ENCODE measurements at regions not wholly inside any gene's neighbourhood (a gene's known extent, or its start where the extent isn't known, plus 50 kb on each side); places are given as distances from the start of the nearest gene placed in this dataset.
"Not testable (repeated sequence)": the region's sequence is repeated elsewhere in the genome, so short reads cannot be mapped to it uniquely, and the experiment has no call there.

DNA sequence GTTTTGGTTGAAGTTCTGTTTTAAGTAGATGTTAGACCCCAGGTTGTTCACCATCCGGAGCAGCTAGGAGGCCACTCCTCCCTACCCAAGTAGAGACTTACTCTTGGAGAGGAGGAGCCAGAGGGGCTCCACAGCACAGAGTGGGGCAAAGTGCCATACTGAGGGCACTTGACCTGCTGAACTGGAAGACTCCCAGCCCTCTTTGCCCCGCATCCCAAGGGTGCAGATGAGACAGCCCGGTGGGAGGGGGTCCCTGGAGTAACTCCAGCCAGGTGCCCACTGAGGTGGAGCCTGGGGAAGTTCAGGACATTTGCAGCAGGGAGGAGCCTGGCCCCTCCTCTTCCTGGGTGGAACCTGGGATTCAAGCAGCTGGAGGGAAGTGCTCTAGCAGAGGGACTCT is 102.1 kb upstream of the GPR6 start:
- DNase-seq = no peak

DNA sequence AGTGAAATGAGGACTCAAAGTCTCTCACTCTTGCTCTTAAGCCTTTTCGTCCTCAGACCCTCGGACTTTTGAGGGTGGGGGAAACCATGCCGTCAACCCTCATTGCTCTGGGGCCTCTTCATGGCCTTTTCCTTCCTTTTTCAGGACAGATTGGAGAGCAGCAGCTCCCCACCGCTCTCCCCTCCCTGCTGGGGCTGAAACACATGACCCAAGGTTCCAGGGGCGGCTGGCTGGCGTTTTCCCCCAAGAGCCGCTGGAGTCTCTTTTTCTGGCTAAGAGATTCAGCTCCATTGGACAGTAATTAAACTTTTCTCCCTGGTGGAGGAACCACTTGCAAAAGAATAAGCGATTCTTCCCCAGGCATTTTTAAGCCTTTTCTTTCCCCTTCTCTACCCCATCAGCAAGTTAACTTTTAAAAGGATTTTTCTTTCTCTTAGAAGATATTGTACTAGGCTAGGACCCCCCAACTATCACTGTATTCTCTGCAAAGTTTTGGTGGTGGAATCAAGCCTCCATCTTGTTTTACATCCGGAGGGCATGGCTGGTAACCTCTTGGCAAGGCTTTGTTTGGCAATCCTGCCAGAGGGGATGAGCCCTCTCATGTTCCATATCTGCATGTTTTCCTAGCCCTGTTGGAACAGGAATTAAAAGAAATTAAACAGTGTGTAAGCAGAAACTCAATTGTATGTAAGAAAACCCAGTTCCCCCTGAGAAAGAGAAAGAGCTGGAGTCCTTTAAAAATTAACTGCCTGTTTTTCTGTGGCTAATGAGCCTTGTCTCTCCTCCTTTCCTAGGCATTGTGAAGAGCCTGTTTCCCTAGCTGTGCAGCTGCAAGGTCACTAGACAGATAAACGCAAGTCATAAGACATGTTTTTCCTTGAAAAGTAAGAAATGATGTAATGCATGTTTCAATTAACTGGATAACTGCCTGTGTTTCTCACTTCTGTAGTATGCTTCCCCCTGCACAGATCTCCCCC is 100.8 kb upstream of the GPR6 start:
- DNase-seq = peak; percentile 67

DNA sequence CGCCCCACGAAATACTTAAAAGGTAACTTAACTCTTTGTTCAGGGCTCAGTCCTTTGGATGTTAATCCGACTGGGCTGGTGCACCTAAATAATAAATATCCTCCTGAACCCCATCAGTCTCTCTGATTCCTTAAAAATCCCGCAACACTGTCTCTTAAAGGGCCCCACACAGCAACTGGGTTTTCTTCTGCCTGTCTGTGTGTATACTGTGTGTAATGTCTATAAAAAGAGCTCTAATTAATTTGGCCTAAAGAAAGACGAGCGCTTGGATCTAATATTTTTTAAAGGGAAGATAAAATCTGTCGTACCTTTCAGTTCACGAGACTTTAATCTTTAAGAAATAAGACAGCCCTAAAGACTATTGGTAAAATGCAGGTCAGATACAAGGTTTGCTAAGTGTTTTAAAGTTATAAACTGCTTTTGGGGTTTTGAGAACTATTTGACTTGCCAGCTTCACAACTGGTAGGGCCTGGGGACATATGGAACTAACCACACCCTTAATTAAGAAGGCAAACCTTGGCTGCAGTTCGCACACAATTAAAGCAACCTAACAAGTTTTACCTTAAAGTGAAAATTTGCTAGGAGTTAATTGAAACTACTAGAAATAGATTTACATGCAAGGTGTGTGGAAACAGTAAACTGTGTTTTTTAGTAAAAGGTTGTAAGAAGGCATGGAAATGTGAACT is 100.0 kb upstream of the GPR6 start:
- DNase-seq = not testable (repeated sequence)

DNA sequence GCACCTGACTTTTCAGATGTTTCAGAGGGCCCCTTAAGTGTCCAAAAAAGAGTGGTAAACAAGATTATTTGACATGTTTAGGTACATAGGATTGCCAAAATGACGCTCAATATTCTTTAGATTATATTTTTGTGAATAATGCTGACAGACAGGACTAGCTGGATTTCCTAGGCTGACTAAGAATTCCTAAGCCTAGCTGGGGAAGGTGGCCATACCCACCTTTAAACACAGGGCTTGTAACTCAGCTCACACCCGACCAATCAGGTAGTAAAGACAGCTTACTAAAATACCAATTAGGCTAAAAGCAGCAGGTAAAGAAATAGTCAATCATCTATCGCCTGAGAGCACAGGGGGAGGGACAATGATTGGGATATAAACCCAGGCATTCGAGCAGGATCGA is 99.0 kb upstream of the GPR6 start:
- DNase-seq = not testable (repeated sequence)

DNA sequence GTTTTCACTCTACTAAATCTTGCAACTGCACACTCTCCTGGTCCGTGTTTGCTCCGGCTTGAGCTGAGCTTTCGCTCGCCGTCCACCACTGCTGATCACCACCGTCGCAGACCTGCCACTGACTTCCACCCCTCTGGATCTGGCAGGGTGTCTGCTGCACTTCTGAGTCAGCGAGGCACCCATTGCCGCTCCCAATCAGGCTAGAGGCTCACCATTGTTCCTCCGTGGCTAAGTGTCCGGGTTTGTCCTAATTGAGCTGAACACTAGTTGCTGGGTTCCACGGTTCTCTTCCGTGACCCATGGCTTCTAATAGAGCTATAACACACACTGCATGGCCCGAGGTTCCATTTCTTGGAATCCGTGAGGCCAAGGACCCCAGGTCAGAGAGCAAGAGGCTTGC is 98.6 kb upstream of the GPR6 start:
- DNase-seq = no peak

DNA sequence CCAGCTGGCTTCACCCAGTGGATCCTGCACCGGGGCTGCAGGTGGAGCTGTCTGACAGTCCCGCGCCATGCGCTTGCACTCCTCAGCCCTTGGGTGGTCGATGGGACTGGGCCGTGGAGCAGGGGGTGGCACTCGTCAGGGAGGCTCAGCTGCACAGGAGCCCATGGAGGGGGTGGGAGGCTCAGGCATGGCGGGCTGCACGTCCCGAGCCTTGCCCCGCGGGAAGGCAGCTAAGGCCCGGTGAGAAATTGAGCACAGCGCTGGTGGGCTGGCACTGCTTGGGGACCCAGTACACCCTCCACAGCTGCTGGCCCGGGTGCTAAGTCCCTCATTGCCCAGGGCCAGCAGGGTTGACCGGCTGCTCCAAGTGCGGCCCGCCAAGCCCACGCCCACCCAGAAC is 97.0 kb upstream of the GPR6 start:
- DNase-seq = not testable (repeated sequence)

DNA sequence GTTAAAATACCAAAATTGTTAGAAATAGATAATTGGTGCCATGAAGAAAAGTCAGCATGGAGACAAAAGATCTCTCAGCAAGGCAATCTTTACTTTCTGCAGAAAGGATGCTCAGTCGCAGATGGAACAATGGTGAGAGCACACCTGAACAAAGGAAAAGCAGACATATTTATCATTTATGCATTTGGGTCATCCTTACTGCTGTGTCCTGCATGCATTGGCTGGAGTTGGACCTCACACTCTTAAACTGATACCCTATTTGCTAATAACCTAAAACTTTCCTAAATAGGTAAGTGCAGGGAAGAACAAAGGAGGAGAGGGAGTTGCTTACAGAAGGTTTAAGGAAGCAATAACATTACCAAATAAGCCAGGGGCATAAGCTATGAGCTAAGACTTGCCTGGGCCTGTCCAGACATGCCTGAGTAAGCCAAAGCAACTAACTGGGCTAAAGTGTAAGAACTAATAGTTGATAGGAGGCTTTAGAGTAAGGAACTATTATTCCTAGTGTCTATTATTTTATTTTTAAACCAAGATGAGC is 96.1 kb upstream of the GPR6 start:
- DNase-seq = not testable (repeated sequence)

DNA sequence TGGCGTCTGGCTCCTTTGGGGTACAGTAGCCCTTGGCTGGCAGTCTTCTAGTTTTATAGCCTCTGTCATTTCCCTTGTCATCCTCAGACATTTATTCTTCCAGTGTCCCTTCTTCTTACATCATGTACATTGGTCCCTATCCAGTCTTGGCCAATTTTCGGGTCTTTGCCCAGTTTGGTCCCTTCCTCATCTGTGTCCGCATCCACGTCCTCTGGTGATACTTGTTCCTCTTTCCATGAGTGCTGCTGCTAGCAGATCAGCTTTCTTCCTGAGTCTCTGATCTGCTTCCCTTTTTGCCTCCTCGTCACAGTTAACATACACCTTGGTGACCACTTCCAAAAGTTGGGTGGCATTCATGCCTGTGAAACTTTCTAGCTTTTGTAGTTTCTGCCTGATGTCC is 86.2 kb upstream of the GPR6 start:
- DNase-seq = no peak

DNA sequence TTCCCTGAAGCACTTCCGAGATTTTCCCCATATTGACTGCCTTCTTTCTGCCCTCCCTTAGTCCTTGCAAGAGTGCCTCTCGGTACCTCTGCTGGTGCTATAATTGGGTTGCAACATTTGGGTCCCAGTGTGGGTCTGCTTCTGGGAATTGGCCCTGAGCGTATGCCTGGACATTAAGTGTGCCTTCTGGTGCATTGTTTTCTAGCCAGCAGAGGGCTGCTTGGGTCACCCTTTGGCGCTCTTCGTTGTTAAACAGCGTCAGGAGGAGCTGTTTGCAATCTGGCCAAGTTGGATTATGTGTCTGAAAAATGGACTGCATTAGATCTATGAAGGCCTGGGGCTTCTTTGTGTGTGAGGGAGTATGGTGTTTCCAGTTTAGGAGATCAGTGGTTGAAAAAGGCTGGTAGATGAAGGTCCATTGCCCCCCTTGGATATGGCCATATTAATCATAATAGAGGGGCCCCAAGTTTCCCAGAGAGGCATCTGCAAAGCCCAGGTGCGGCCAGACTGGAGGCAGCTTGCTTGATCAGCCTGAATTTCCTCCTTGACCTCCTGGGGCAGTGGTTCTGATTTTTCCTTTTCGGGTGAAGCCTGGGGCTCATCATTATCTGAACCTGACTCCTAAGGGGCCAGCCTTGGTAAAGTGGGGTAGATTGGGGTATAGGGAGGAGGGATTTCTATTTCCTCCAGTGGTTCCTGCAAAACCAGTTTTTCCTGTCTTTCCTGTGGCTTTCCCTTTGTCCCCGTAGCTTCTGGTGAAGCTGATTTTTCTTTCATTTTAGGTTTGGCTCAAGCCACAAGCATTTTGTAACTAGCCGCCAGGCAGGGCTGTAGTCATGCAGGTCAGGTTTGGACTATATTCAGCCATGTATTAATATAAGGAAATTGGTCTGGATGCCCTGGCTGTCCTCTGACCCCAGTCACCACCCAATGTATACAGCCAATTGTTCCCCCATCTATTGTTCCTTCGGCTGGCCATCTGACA is 85.4 kb upstream of the GPR6 start:
- DNase-seq = peak; percentile 84

DNA sequence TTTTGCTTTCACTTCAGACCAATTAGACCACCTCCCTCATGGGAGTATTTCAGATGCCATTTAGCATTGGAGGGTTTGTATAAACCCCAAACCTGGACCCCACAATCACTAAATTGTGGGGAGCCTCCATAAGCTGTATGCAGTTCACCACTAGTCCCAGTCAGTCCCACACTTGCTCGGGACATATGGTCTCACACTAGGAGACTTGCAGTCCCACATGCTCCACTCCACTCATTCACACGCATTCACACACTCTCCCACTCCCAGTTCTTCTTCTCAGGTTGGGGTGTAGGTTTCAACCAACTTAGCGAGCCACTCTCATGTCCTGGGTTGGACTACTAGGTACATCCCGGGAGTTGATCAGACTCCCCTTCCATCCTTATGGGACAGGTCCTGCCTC is 84.5 kb upstream of the GPR6 start:
- DNase-seq = no peak

DNA sequence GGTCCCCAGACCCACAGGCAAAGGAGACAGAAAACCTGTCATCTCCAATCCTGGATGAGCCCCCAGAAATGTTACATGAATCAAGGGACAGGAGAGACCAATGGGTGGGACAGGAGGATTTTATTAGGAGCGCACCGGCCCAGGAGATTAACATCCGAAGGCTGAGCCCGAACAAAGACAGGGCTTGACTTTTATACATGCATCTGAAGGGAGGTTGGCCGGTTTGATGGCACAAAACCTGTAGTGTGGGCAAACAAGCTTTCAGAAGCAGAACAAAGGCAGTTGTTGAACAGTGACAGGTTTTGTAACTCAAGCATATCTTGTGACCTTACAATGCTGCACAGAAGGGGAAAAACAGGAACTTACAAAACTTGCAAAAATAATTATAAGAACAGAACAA is 83.9 kb upstream of the GPR6 start:
- DNase-seq = no peak

DNA sequence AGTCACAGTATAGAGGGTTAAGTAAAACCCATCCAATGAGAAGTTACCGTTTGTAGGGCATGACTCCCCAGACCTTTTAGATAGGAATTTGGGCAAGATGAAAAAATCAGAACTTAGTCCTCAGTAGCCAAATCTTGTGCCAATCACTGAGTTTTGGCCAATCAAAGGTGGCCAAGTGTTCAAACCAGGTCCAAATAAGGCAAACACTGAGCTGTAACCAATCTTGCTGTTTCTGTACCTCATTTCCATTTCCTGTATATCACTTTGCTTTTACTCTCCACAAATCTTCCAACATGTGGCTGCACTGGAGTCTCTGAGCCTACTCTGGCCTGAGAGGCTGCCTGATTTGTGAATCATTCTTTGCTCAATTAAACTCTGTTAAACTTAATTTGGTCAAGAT is 81.8 kb upstream of the GPR6 start:
- DNase-seq = no peak

DNA sequence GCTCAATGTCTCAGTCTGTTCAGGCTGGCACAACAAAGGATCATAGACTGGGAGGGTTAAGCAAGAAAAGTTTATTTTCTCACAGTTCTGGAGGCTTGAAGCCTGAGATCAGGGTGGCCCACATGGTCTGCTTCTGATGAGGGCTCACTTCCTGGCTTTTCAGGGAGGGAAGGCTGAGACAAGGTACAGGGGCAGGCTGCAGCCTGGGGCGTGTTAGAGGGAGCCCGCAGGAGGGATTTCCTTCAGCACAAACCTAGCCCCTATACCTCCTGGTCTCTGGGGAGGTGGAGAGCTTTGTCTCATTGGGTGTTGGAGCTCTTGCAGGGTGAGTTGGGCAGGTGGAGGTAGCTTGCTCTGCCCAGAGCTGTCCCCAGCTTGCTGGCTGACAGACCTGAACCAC is 81.1 kb upstream of the GPR6 start:
- no peak for DNase-seq

DNA sequence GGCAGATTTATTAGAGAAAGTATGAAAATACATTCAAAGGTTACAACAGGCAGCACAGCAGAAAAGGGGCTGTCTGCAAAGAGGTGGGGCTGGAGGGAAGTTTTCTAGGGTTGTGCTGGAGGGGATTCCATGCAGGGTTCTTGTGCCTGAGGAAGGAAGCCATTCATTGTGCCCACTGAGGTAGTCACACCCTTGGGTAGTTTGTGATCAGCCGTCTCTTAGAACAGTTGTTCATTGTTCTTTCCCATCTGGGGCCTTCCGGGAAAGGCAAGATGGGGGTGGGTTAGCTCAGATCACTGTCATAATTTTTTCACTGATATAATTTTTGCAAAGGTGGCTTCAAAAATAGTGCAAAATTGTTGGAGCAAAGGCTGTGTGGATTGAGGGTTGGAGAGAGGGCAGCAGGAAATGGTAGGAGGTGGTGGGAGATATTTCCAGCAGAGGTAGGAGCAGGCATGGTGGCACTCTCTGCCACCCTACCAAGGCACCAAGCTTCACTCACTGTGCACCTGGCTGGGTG is 80.5 kb upstream of the GPR6 start:
- DNase-seq = no peak

DNA sequence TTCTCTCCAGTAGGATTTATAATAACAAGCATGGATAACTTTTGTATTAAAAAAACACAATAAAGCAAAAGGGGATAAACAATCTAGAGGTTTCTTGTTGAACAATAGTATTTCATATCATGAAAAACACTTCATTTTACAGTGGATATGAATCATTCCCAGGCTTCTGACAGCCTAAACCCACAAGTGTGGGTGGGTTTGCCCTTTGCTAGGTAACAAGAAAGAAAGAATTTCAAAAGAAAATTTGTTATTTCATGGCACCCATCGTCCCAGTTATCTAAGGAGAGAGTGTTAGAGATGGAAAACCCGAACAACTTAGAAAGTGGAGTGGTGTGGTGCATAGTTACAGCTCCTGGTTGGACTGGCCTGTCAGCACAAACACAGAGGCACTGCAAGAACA is 76.1 kb upstream of the GPR6 start:
- DNase-seq = no peak

DNA sequence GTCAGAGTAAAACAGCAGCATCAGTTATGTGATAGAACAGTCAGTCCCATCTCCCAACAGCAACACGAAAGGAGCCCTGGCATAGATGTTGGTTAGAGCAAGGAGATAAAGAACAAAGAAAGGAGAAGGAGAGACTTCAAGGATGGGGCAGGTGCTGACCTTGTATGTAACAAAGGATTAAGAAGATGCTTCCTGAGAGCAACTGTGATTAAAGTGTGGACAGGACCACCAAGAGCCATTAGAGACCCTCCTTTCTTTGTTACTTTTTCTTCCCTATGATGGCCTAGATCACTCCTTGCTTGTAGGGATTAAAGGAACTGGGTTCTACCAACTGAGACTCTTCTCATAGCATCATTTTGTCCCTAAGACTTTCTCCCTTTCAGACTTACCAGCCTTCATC is 75.2 kb upstream of the GPR6 start:
- no peak for DNase-seq

DNA sequence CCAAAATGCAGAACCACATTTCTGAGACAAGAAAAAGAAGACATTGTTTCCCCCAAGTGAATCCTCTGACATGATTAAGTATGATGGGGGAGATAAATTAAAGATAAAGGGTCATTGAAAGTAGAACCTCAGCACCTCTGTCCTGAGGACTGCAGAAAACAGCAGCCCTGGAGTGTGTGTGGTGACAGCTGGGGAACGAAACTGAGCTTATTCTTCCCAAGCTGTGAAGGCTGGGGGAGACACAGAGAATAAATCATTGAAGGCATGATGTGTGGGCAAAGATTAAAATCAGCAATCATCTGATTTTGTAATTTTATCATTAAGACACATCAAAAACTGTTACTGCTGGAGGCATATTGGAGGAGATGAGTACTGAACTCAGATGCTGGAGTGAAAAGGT is 67.5 kb upstream of the GPR6 start:
- no peak for DNase-seq

DNA sequence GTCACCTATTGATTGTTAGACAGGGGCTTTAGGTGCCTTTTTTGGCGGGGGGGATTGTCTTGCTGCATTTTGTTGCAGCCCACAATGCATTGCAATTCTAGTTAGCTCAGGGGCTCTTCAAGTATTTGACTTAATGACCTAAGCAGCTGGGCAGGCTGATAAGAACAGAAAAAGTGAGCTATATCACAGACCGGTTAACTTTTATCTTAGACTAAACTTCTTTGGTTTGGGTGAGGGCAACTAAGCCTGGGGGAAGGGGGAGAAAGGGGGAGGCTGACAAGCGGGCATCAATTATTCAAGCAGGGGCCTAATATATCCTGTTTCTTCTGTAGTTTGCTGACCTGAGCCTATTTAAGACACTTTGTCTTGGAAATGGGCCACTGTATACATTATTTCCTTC is 66.0 kb upstream of the GPR6 start:
- no peak for DNase-seq

DNA sequence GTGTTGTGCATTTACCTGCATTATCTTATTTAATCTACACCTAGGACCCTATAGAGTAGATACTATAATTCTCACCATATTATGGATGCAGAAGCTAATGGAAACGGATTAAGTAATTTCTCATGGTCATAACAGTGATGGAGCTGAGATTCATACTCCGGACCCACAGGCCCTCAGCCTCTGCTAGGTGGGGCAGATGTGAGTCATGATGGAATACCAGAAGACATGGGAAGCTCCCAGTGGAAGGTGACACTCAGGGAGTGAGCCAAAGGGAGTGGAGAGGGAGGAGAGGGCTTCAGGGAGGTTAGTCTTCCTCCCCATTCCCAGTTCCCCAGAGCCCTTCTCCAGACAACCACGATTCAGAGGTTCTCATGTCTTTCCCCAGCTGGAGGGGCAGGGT is 65.2 kb upstream of the GPR6 start:
- no peak for DNase-seq

DNA sequence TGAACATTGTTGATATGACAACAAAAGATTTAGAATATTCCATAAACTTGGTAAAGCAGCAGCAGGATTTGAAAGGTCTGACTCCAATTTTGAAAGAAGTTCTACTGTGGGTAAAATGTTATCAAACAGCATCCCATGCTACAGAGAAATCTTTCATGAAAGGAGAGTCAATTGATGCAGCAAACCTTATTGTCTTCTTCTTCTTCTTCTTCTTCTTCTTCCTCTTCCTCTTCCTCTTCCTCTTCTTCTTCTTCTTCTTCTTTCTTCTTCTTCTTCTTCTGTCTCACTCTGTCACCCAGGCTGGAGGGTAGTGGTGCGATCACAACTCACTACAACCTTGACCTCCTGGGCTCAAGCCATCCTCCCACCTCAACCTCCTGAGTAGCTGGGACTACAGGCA is 62.4 kb upstream of the GPR6 start:
- DNase-seq = not testable (repeated sequence)

DNA sequence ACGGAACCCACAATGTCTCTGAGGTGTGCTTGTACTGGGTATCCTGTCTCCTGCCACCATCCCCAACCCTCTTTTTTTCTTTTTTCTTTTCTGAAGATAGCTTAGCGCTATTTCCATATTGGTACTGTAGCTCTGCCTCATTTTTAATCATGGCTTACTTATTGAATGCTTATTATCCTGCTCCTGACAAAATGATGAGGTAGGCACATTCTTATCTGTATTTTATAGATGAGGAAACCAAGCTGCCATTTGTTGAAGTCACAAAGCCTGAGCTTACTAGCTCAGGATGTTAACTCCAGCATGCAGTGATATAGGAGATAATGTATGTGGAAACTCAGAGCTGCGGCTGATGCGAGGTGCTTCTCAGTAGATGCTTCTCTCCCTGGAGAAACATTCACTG is 61.4 kb upstream of the GPR6 start:
- DNase-seq = no peak

DNA sequence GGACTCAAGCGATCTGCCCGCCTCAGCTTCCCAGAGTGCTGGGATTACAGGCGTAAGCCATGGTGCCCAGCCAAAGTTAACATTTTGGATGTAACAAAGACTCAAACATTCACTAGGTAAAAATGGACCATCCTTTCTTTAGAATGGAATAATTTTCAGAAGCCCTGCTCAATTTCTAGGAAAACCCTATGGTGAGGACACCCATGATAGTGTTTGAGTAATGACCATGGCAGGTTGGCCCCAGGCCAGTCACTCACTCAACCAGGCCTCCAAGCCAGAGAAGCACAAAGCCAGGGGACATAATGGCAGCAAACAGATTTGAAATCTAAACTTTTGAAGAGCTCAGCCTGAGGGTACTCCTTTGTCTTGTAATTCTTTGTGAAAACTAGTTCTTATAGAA is 59.9 kb upstream of the GPR6 start:
- no peak for DNase-seq

DNA sequence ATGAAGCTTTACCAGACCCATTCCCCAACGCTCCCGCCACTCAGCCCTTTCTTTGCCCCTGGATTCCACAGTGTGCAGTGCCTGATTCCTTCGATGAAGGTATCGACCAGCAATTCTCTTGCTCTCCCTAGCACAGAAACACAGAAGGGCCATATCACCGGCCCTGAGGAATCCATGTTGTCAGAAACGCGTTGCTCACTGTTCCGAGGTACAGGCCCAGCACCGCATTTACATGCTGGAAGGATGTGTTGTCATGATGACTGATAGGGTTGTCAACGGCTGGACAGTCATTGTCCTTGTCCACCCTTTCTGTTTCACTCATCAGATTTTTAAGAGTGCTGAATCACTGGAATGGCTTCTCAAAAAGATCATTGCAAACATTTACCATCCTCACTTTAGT is 57.2 kb upstream of the GPR6 start:
- DNase-seq = no peak

All from DMS79 (cell line).